ENCODE measurements at regions not wholly inside any gene's neighbourhood (a gene's known extent, or its start where the extent isn't known, plus 50 kb on each side); places are given as distances from the start of the nearest gene placed in this dataset.

GRCh38 chr20:39862470-39862891 is 826.6 kb downstream of the MAFB start:
- TF ChIP-seq, protein P1, sequence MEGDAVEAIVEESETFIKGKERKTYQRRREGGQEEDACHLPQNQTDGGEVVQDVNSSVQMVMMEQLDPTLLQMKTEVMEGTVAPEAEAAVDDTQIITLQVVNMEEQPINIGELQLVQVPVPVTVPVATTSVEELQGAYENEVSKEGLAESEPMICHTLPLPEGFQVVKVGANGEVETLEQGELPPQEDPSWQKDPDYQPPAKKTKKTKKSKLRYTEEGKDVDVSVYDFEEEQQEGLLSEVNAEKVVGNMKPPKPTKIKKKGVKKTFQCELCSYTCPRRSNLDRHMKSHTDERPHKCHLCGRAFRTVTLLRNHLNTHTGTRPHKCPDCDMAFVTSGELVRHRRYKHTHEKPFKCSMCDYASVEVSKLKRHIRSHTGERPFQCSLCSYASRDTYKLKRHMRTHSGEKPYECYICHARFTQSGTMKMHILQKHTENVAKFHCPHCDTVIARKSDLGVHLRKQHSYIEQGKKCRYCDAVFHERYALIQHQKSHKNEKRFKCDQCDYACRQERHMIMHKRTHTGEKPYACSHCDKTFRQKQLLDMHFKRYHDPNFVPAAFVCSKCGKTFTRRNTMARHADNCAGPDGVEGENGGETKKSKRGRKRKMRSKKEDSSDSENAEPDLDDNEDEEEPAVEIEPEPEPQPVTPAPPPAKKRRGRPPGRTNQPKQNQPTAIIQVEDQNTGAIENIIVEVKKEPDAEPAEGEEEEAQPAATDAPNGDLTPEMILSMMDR (IDR thresholded peaks at IDR 0.05) = no peak
- DNase-seq (ENCODE audit: low spot score) = no peak
- ATAC-seq (ENCODE audit: low FRiP score) = no peak

- ATAC-seq (ENCODE audit: low FRiP score) = no peak
- no peak for DNase-seq (ENCODE audit: low spot score)
- TF ChIP-seq, protein P1 (IDR thresholded peaks at IDR 0.05) = no peak
These were observed 827.7 kb downstream of the MAFB start for GRCh38 chr20:39861381-39861780.

DNA sequence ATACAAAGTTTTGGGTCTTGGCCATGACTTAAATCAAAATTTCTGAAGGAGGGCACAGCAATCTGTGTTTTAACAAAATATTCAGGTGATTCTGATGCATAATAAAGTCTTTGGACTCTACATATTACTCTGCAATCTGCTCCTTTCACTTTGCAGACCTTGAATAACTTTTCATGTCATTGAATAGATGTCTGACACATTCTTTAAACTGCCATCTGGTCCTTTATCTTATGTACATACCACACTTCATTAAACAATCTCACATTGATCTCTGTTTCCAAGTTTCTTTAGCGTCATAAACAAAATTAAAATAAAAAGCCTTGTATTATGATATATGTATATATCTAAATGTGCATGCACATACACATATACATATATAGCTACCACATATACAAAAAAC is 831.2 kb downstream of the MAFB start:
- no peak for DNase-seq (ENCODE audit: low spot score)
- TF ChIP-seq, protein P1 (IDR thresholded peaks at IDR 0.05) = no peak
- no peak for ATAC-seq (ENCODE audit: low FRiP score)

GRCh38 chr20:39857187-39857586 is 831.8 kb downstream of the MAFB start:
- ATAC-seq (ENCODE audit: low FRiP score) = no peak
- TF ChIP-seq, protein P1 (IDR thresholded peaks at IDR 0.05) = no peak

GRCh38 chr20:39855799-39856198 is 833.2 kb downstream of the MAFB start:
- TF ChIP-seq, protein P1 (IDR thresholded peaks at IDR 0.05) = no peak
- DNase-seq (ENCODE audit: low spot score) (no peak), ATAC-seq (ENCODE audit: low FRiP score) (no peak)

More at GRCh38 chr20:39857187-39857586, 831.8 kb downstream of the MAFB start:
- DNase-seq (ENCODE audit: low spot score) = no peak

DNA sequence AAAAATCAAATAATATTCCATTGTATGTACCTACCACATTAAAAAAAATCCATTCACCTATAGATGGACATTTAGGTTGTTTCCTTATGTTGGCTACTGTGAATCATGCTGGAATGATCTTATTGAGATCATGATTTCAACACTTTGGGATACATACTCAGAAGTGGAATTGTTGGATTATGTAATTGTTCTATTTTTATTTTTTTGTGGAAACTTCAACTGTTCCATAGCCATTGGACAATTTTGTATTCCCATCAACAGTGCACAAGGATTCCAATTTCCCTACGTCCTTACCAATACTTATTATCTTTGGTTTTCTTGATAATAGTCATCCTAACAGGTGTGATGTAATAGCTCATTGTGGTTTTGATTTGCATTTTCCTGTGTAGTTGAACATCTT is 834.0 kb downstream of the MAFB start:
- TF ChIP-seq, protein P1 (IDR thresholded peaks at IDR 0.05) = no peak
- DNase-seq (ENCODE audit: low spot score) (no peak), ATAC-seq (ENCODE audit: low FRiP score) (no peak)

DNA sequence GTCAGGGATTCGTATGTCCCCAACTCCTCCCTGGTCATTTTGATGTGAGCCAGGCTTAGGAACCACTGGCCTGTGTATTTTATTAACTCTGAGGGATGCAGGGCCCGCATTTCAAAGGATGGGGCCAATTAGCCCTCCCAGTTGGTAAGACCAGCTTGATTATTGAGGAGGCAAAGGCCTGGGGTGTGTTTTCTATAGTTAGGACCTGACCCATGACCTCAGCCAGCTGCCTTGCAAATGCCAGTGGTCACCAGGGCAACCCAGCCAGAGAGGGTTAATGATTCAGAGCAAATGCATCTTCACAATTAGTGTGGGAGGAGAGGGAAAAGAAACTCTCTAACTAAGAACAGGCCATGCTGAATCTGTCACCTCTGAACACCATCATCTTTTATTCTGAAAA is 835.4 kb downstream of the MAFB start:
- DNase-seq (ENCODE audit: low spot score) (no peak), ATAC-seq (ENCODE audit: low FRiP score) (no peak)
- TF ChIP-seq, protein P1 (IDR thresholded peaks at IDR 0.05) = no peak

All from omental fat pad (tissue), 3 donors.